NCI-H345 treated with DMSO at 0.1 percent for 48 hours (cell line): ENCODE measurements at regions not wholly inside any gene's neighbourhood (a gene's known extent, or its start where the extent isn't known, plus 50 kb on each side); places are given as distances from the start of the nearest gene placed in this dataset.

ENCODE experiments used
- DNase-seq: peaks from one replicate; lab custom pipeline; 2025; ENCODE audit not compliant: unreplicated experiment; lab: John Stamatoyannopoulos, UW

DNA sequence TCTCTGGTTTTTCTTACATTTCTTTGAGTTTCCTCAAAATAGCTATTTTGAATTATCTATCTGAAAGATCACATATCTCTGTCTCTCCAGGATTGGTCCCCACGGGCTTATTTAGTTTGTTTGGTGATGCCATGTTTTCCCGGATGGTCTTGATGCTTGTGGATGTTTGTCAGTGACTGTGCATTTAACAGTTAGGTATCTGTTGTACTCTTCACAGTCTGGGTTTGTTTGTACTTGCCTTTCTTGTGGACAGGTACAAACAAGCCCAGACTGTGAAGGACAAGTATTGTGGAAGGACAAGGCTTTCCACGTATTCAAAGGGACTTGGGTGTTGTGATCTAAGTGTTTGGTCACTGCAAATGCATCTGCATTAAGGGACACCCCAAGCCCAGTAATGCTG is 49.9 kb upstream of the TOP1 start:
- no peak for DNase-seq
